ENCODE measurements at regions not wholly inside any gene's neighbourhood (a gene's known extent, or its start where the extent isn't known, plus 50 kb on each side); places are given as distances from the start of the nearest gene placed in this dataset.
"Not testable (repeated sequence)": the region's sequence is repeated elsewhere in the genome, so short reads cannot be mapped to it uniquely, and the experiment has no call there.

- no peak for DNase-seq (ENCODE audit: low read depth)
These were observed 371.5 kb downstream of the PRELID2 start for GRCh38 chr5:145463634-145464033.

GRCh38 chr5:145462525-145462924, 372.6 kb downstream of the PRELID2 start:
- no peak for DNase-seq (ENCODE audit: low read depth)

DNA sequence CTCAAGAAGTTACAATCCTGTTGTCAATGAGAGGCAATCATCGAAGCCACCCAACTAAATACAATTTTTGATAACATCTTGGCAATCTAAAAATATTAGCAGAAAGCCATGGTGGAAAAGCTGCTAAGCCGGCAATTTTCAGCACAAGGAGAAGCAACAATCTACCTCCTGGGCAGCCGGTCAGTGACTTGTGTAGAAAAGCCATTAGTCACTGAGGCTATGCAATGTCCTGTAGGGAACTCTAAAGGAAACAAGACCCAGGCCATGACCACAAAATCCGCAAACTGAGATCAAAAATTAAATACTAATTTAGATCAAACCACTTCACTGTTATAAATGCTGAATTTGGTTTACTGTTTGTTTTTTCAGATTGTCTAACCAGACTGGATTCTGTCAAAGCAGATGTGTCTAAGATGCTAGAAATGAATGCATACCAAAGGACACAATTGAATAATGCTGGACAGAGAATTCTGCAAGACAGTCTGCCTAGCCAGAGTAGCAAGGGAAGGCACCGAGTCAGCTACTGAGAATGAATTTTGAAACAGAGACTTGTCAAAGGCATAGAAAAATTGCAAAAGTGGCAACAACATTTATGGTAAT, 384.8 kb downstream of the PRELID2 start:
- no peak for DNase-seq (ENCODE audit: low read depth)

GRCh38 chr5:145449794-145450193, 385.3 kb downstream of the PRELID2 start:
- DNase-seq (ENCODE audit: low read depth) = no peak

DNA sequence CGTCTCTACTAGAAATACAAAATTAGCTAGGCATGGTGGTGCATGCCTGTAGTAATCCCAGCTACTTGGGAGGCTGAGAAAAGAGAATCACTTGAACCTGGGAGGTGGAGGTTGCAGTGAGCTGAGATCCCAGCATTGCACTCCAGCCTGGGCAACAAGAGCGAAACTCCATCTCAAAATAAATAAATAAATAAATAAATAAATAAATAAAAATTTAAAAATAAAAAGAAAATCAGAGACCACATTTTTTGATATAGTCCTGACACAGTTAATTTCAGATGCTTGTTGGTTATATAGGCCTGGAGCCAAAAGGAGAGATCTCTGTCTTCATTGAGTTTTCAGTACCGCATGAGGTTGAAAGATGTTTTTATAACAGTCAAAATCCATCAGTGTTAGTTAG, 388.3 kb downstream of the PRELID2 start:
- not testable (repeated sequence) for DNase-seq (ENCODE audit: low read depth)

- DNase-seq (ENCODE audit: low read depth) = no peak
These were observed 388.7 kb downstream of the PRELID2 start for GRCh38 chr5:145446412-145446811.

- no peak for DNase-seq (ENCODE audit: low read depth)
These were observed 390.1 kb downstream of the PRELID2 start for GRCh38 chr5:145445027-145445426.

GRCh38 chr5:145443964-145444363, 391.2 kb downstream of the PRELID2 start:
- DNase-seq (ENCODE audit: low read depth) = no peak

GRCh38 chr5:145443366-145443765, 391.8 kb downstream of the PRELID2 start:
- DNase-seq (ENCODE audit: low read depth) = no peak

DNA sequence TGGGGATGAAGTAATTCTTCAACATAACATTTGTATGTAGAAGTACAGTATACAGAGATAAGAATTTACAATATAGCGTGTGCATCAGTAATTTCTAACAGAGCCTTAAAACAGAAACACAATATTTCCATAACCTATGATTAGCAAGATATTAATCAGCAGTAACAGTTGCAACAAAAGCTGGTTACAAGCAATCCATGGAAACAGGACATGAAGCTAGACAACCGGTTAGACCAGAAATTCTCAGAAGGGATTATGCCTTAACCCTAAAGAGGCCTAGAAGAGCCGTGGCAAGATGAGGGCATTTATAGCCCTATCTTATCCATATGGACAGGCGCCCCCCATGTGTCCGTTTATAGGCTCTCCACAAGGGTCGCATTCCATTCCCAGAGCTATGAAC, 392.5 kb downstream of the PRELID2 start:
- DNase-seq (ENCODE audit: low read depth) = not testable (repeated sequence)

DNA sequence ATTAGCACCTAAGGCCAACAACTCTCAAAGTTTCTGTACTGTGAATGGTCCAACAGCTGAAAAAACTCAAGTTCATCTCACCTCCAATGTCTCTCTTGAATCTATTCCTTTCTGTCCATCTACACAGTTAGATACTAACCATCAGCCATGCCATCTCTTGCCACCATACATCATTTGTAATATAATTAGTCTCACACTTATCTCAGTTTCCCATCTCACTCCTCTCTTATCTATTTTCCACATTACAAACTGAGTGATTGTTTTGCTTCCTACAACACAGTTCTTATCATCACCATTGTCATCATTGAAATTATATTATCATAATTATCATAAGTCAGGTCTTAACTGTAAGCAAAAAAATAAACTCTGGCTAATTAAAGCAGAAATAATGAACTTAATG, 393.9 kb downstream of the PRELID2 start:
- DNase-seq (ENCODE audit: low read depth) = no peak

GRCh38 chr5:145437627-145438026, 397.5 kb downstream of the PRELID2 start:
- no peak for DNase-seq (ENCODE audit: low read depth)

- no peak for DNase-seq (ENCODE audit: low read depth)
These were observed 402.1 kb downstream of the PRELID2 start for GRCh38 chr5:145433077-145433476.

GRCh38 chr5:145429170-145429569, 406.0 kb downstream of the PRELID2 start:
- DNase-seq (ENCODE audit: low read depth) = no peak

GRCh38 chr5:145408048-145408341, 427.1 kb downstream of the PRELID2 start:
- no peak for DNase-seq (ENCODE audit: low read depth)

DNA sequence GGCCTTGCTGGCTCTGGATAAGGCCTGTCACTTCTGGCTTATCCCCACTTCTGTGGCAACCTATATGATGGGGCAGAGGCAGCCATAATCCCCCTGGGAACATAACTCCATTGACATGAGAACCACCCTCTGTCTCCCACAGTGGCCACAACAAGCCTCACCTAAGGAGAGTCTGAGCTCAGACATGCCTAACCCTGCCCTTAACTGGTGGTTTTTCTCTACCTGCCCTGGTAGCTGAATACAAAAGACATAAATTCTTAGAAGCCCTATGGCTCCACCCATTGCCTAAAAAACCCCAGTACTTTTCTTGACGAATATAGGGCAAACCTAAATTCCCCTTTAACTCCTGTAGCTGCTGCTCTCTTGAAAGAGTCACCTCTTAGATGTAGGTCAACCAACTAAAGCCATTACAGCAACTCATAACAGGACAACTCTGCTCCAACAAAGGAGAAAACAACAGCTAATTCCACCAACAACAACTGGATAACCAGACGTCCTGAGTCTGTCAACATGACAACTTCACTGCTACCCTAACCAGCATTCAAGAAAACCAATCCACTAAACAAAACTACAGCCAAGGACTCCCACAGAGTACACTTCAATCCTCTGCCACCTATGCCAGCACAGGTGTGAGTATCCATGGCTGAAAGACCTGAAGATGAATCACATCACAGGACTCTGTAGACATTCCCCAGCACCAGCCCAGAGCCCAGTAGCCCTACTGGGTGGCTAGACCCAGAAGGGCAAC, 427.7 kb downstream of the PRELID2 start:
- DNase-seq (ENCODE audit: low read depth) = no peak

GRCh38 chr5:145403992-145404391, 431.1 kb downstream of the PRELID2 start:
- DNase-seq (ENCODE audit: low read depth) = no peak

DNA sequence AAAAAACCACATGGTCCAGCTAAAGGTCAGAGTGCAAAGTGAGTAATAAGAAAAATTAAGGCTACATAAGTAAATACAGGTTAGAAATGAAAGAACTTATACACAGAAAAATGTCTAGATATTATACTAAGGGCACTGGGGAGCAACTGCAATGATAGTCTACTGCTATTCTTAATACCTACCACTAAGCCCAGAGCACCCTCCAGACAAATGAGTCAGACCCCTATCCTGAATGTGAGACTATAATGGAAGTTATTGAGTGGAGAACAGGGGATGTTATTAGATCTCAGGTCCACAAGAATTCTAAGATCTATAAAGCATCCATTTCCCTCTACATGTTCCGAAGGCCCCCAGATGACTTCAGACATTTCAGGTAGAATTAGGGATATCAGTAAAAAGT, 438.3 kb downstream of the PRELID2 start:
- no peak for DNase-seq (ENCODE audit: low read depth)

DNA sequence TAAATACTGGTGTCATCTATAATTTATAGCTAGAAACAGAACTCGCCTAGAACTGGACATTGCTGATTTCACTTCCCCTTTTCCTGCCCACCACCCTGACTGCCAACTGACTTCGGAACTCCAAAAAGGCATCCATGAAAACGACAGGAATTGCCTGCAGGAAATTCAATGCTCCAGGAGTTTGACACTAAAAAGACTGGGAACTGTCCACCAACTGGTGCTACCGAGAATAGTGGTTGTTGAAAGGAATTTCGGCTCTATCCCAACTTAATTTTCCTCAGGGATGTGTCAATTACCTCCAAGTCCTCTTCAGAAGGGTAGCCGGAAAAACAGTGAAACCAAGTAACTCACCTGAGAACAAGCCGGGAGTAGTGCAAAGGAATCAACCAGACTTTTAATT, 440.0 kb downstream of the PRELID2 start:
- not testable (repeated sequence) for DNase-seq (ENCODE audit: low read depth)

DNA sequence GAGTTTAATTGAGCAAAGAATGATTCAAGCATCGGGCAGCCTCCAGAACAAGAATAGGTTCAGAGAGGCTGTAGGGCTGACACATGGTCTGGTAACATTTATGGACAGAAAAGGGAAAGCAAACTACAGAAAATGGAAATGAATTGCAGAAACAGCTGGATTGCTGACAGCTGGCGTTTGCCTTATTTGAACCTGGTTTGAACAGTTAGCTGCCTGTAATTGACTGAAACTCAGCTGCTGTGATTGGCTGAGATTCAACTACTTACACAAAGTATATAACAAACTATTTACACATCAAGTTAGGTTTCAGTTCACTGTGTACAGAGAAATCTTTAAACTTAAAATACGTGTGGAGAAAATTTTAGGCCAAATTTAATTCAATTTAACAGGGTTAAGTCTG, 441.7 kb downstream of the PRELID2 start:
- DNase-seq (ENCODE audit: low read depth) = no peak

DNA sequence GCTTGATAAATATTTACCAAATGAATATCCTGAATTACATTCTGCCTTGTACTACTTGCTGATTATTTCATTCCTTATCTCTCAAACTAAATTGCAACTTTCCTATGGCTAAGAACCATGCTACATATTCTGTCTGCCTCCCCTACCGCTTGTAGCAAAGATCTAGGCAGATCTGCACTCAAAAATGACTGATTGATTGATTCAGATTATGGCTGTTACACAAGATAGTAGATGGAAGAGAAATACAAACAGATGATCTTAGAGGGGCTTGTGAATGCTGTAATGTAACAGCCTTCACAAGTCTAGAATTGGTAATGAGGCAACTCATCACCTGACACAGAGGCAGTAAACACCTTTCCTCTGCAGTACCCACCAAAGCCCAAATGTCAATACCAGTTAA, 446.1 kb downstream of the PRELID2 start:
- DNase-seq (ENCODE audit: low read depth) = no peak

DNA sequence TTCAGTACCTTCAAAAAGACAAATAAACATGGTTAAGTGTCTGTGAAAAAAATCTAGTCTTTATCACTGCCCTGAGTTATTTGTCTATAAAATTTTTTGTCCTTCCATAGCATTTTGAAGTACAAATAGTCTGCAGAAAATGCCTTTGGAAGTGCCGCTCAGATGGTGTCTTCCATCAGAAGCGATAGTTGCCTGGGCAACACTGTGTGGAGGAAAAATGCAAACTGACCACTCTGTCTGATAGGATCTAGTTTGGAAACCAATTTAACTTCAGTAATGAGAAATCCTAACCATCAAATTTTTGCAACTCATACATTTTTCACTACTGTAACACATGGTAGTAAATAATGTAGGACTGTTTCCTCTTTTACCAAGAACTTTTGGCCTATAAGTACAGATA, 449.9 kb downstream of the PRELID2 start:
- no peak for DNase-seq (ENCODE audit: low read depth)

DNA sequence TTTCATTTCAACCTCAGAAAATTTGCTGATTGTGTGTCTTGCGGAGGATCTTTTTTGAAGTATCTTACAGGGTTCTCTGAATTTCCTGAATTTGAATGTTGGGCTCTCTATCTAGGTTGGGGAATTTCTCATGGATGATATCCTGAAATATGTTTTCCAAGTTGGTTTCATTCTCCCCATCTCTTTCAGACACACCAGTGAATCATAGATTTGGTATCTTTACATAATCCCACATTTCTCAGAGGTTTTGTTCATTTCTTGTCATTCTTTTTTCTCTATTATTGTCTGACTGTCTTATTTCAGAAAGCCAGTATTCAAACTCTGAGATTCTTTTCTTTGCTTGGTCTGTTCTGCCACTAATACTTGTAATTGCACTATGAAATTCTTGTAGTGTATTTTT, 456.9 kb downstream of the PRELID2 start:
- no peak for DNase-seq (ENCODE audit: low read depth)

- no peak for DNase-seq (ENCODE audit: low read depth)
These were observed 459.6 kb downstream of the PRELID2 start for GRCh38 chr5:145375521-145375920.
